GM23338 (cell line): ENCODE measurements at regions not wholly inside any gene's neighbourhood (a gene's known extent, or its start where the extent isn't known, plus 50 kb on each side); places are given as distances from the start of the nearest gene placed in this dataset.

Experiments used
- ATAC-seq: fragments of 200-7000 bp; cut with Tn5 transposase; 3 replicates; pipeline ENCODE4 v1.9.1; 2020
- DNase-seq: peaks from one replicate; pipeline ENCODE4 v3.0.0-alpha.2; 2015; ENCODE audit warnings: low spot score
- H2AFZ ChIP-seq: fragments of 200-600 bp; sonication (generic); 2 replicates; pipeline ENCODE4 v1.8.0; 2016; ENCODE audit warnings: antibody characterized with exemption, mild to moderate bottlenecking, moderate library complexity
- H3F3A ChIP-seq: fragments of 200-600 bp; sonication (generic); replicated peaks from 2 replicates; pipeline ENCODE4 v1.8.0; 2017; ENCODE audit warnings: antibody characterized with exemption, mixed run types, low read depth
- H3K27ac ChIP-seq: fragments of 200-600 bp; sonication (generic); 2 replicates; pipeline ENCODE4 v1.6.1; 2016; ENCODE audit warnings: low read depth
- H3K27me3 ChIP-seq: fragments of 200-600 bp; sonication (generic); 2 replicates; pipeline ENCODE4 v1.8.0; 2016; ENCODE audit warnings: mild to moderate bottlenecking, mixed run types, moderate library complexity; ENCODE audit not compliant: insufficient read depth
- H3K36me3 ChIP-seq: fragments of 200-600 bp; sonication (generic); 2 replicates; pipeline ENCODE4 v1.8.0; 2016; ENCODE audit warnings: mild to moderate bottlenecking; ENCODE audit not compliant: insufficient read depth
- H3K4me1 ChIP-seq: fragments of 200-600 bp; sonication (generic); 2 replicates; pipeline ENCODE4 v1.8.0; 2016; ENCODE audit warnings: mild to moderate bottlenecking, moderate library complexity; ENCODE audit not compliant: insufficient read depth
- H3K4me2 ChIP-seq: fragments of 200-600 bp; sonication (generic); 2 replicates; pipeline ENCODE4 v1.7.1; 2017; ENCODE audit warnings: mixed run types
- H3K4me3 ChIP-seq: fragments of 200-600 bp; sonication (generic); 2 replicates; pipeline ENCODE4 v1.6.1; 2016; ENCODE audit warnings: mixed run types
- H3K79me2 ChIP-seq: fragments of 200-600 bp; sonication (generic); replicated peaks from 2 replicates; pipeline ENCODE4 v1.8.0; 2017; ENCODE audit warnings: mild to moderate bottlenecking; ENCODE audit not compliant: insufficient read depth
- H3K9me2 ChIP-seq: fragments of 200-600 bp; sonication (generic); 2 replicates; pipeline ENCODE4 v1.8.0; 2017; ENCODE audit not compliant: insufficient read depth
- H4K20me1 ChIP-seq: fragments of 200-600 bp; sonication (generic); replicated peaks from 2 replicates; pipeline ENCODE4 v1.8.0; 2017; ENCODE audit warnings: mild to moderate bottlenecking; ENCODE audit not compliant: insufficient read depth
- H3K27ac Mint-ChIP-seq: 2 replicates; pipeline ENCODE4 v1.8.0; 2020; ENCODE audit warnings: inconsistent platforms, mild to moderate bottlenecking, moderate library complexity, mixed read lengths
- H3K27me3 Mint-ChIP-seq: 3 replicates; pipeline ENCODE4 v1.8.0; 2022; ENCODE audit warnings: low read depth, mild to moderate bottlenecking, moderate library complexity, mixed read lengths, inconsistent platforms; ENCODE audit not compliant: insufficient read depth, poor library complexity
- H3K36me3 Mint-ChIP-seq: 3 replicates; pipeline ENCODE4 v1.8.0; 2021; ENCODE audit warnings: low read depth, mild to moderate bottlenecking, inconsistent platforms, moderate library complexity, mixed read lengths
- H3K4me1 Mint-ChIP-seq: 3 replicates; pipeline ENCODE4 v1.8.0; 2020; ENCODE audit warnings: mild to moderate bottlenecking, inconsistent platforms, mixed read lengths
- H3K4me3 Mint-ChIP-seq: 3 replicates; pipeline ENCODE4 v1.8.0; 2021; ENCODE audit warnings: moderate library complexity, mild to moderate bottlenecking, inconsistent platforms, mixed read lengths
- H3K9me3 Mint-ChIP-seq: 3 replicates; pipeline ENCODE4 v1.8.0; 2020; ENCODE audit warnings: moderate library complexity, mild to moderate bottlenecking, inconsistent platforms, mixed read lengths
- CREB1 ChIP-seq: fragments of 250-450 bp; sonication (Bioruptor Pico); IDR thresholded peaks from 2 replicates; pipeline ENCODE4 v1.5.0; 2020; ENCODE audit warnings: low read depth, mild to moderate bottlenecking, moderate library complexity
- EZH2 ChIP-seq: fragments of 200-600 bp; sonication (generic); IDR thresholded peaks from one replicate; pipeline ENCODE4 v1.8.0; 2017; ENCODE audit warnings: antibody characterized with exemption, mild to moderate bottlenecking, low read depth; ENCODE audit not compliant: unreplicated experiment
- EZH2phosphoT487 ChIP-seq: fragments of 200-600 bp; sonication (generic); IDR thresholded peaks from one replicate; pipeline ENCODE4 v1.8.1; 2018; ENCODE audit warnings: antibody characterized with exemption; ENCODE audit not compliant: unreplicated experiment
- JUNB ChIP-seq: IDR thresholded peaks from one replicate; pipeline ENCODE4 v1.6.1; 2016; ENCODE audit warnings: antibody characterized with exemption; ENCODE audit not compliant: unreplicated experiment
- NANOG ChIP-seq: IDR thresholded peaks from 2 replicates; pipeline ENCODE4 v1.6.1; 2016; ENCODE audit warnings: antibody characterized with exemption, borderline replicate concordance
- POLR2AphosphoS5 ChIP-seq: IDR thresholded peaks from 2 replicates; pipeline ENCODE4 v1.6.1; 2016; ENCODE audit warnings: antibody characterized with exemption, low read depth
- REST ChIP-seq: IDR thresholded peaks from one replicate; pipeline ENCODE4 v1.6.1; 2018; ENCODE audit warnings: antibody characterized with exemption; ENCODE audit not compliant: unreplicated experiment
- ZNF114 ChIP-seq: fragments of 250-450 bp; sonication (Bioruptor Pico); IDR thresholded peaks from 2 replicates; pipeline ENCODE4 v1.5.0; 2020; ENCODE audit warnings: mild to moderate bottlenecking, moderate library complexity
- ZNF331 ChIP-seq: fragments of 250-450 bp; sonication (Bioruptor Pico); IDR thresholded peaks from 2 replicates; pipeline ENCODE4 v1.5.0; 2020; ENCODE audit warnings: low read depth, mild to moderate bottlenecking, moderate library complexity
- TF ChIP-seq, protein P1 (sequence below), 2 experiments: fragments of 200-600 bp in 1 of 2; sonication (generic) in 1 of 2; conservative IDR thresholded peaks; 2 replicates each; pipeline versions ENCODE4 v1.5.1 to v1.6.1; 2016 to 2017; ENCODE audit warnings: antibody characterized with exemption in 2 of 2, low read depth in 2 of 2, mild to moderate bottlenecking in 2 of 2, moderate library complexity in 1 of 2
- TF ChIP-seq, protein P2 (sequence below): IDR thresholded peaks from 2 replicates; pipeline ENCODE4 v1.6.1; 2016; ENCODE audit warnings: antibody characterized with exemption

DNA sequence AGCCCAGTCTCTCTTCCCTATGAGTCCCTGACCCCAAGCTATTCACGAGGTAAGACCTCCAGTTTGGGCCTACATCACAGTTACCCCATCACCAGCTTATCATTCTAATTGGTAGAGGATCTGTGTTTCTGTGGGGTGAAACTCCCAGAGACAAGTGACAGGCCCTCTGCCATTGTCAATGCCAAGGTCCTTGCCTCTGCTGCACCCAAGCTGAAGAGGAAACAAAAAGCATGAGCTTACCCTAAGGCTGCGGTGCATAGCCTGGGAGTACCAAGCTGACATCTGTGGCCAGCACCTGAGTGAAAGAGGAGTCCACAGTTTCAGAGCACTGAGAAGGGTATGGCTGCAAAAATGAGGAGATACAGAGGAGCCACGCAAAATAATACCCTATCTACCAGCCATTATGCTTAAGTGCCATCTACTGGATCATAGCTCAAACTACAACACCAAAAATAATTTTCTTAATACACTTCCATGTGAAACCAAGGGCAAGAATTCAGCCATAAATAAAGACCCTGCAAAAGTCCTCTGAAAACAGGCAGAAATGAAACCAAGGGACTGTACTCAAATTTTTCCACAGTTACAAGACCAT lies 62.3 kb upstream of the ANO5 start:
- Histone ChIP-seq H3K4me2 (no peak overlapping the region), H3K4me1 (no peaks in the 10 kb centered on the region), H3K4me3 (no peak overlapping the region), H3K27me3 (no peaks in the 10 kb centered on the region), H4K20me1 (no peaks in the 10 kb centered on the region), H3K79me2 (no peaks in the 10 kb centered on the region), H3K9me2 (0 out of 2 replicates have a peak, but pooled peaks cover 6% of the 10 kb centered on the region), H3K36me3 (peaks cover 6% of the 10 kb centered on the region; the same call in 1 of the 2 replicates), H3K27ac (no peak overlapping the region), H3F3A (no peaks in the 10 kb centered on the region), H2AFZ (peak overlapping the region; percentile 60; the same call in 1 of the 2 replicates)
- Mint-ChIP-seq H3K4me1 (no peaks in the 10 kb centered on the region; the same call in 2 of the 3 replicates), H3K4me3 (no peak overlapping the region), H3K36me3 (peaks cover 38% of the 10 kb centered on the region), H3K9me3 (peaks cover 46% of the 10 kb centered on the region), H3K27ac (no peak overlapping the region), H3K27me3 (peaks cover 3% of the 10 kb centered on the region)
- DNase-seq (peak; percentile 64), ATAC-seq (peak; percentile 76)
- no peak for TF ChIP-seq REST
- TF ChIP-seq ZNF331 (CRISPR knock-in tag): no peak
- TF ChIP-seq, protein P1, sequence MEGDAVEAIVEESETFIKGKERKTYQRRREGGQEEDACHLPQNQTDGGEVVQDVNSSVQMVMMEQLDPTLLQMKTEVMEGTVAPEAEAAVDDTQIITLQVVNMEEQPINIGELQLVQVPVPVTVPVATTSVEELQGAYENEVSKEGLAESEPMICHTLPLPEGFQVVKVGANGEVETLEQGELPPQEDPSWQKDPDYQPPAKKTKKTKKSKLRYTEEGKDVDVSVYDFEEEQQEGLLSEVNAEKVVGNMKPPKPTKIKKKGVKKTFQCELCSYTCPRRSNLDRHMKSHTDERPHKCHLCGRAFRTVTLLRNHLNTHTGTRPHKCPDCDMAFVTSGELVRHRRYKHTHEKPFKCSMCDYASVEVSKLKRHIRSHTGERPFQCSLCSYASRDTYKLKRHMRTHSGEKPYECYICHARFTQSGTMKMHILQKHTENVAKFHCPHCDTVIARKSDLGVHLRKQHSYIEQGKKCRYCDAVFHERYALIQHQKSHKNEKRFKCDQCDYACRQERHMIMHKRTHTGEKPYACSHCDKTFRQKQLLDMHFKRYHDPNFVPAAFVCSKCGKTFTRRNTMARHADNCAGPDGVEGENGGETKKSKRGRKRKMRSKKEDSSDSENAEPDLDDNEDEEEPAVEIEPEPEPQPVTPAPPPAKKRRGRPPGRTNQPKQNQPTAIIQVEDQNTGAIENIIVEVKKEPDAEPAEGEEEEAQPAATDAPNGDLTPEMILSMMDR (conservative IDR thresholded peaks at IDR 0.05; ENCODE audit: low read depth in 2 of 2): peak; percentile 67 to 73

- Mint-ChIP-seq H3K4me3 (no peak overlapping the region), H3K27ac (no peak overlapping the region), H3K4me1 (no peaks in the 10 kb centered on the region), H3K36me3 (peaks cover 7% of the 10 kb centered on the region; the same call in 2 of the 3 replicates), H3K27me3 (peaks cover 3% of the 10 kb centered on the region), H3K9me3 (peaks cover 14% of the 10 kb centered on the region)
- no peak for ATAC-seq
- Histone ChIP-seq H3K79me2 (no peaks in the 10 kb centered on the region), H3K4me1 (no peaks in the 10 kb centered on the region), H3K27ac (no peak overlapping the region), H3K4me2 (no peak overlapping the region), H4K20me1 (no peaks in the 10 kb centered on the region), H2AFZ (no peak overlapping the region), H3K27me3 (no peaks in the 10 kb centered on the region), H3K9me2 (no peaks in the 10 kb centered on the region), H3K4me3 (no peak overlapping the region), H3F3A (no peaks in the 10 kb centered on the region), H3K36me3 (no peaks in the 10 kb centered on the region)
- TF ChIP-seq JUNB (no peak), EZH2phosphoT487 (no peak), ZNF114 (CRISPR knock-in tag) (no peak), NANOG (no peak), ZNF331 (CRISPR knock-in tag) (no peak), EZH2 (no peak), POLR2AphosphoS5 (no peak), CREB1 (no peak)
- TF ChIP-seq, protein P2, sequence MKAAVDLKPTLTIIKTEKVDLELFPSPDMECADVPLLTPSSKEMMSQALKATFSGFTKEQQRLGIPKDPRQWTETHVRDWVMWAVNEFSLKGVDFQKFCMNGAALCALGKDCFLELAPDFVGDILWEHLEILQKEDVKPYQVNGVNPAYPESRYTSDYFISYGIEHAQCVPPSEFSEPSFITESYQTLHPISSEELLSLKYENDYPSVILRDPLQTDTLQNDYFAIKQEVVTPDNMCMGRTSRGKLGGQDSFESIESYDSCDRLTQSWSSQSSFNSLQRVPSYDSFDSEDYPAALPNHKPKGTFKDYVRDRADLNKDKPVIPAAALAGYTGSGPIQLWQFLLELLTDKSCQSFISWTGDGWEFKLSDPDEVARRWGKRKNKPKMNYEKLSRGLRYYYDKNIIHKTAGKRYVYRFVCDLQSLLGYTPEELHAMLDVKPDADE: no peak
- TF ChIP-seq, protein P1 (conservative IDR thresholded peaks at IDR 0.05; ENCODE audit: low read depth in 2 of 2): no peak
- no peak for DNase-seq
Observed at GRCh38 chr11:22133776-22134175, 59.1 kb upstream of the ANO5 start.
